HG03280 (cell line): ENCODE measurements at regions not wholly inside any gene's neighbourhood (a gene's known extent, or its start where the extent isn't known, plus 50 kb on each side); places are given as distances from the start of the nearest gene placed in this dataset.
"Not testable (repeated sequence)": the region's sequence is repeated elsewhere in the genome, so short reads cannot be mapped to it uniquely, and the experiment has no call there.

Source experiments
- ATAC-seq: cut with Tn5 transposase; IDR thresholded peaks from one replicate; pipeline ENCODE4 v1.9.1; 2021; ENCODE audit warnings: mild to moderate bottlenecking, moderate library complexity; ENCODE audit not compliant: unreplicated experiment

GRCh38 chr2:67771380-67771779 is 291.4 kb downstream of the C1D start:
- no peak for ATAC-seq

- no peak for ATAC-seq
Observed at GRCh38 chr2:67772216-67773170, 290.3 kb downstream of the C1D start.

GRCh38 chr2:67773851-67774250 is 289.0 kb downstream of the C1D start:
- no peak for ATAC-seq

- no peak for ATAC-seq
Observed at GRCh38 chr2:67776276-67776675, 286.5 kb downstream of the C1D start.

- no peak for ATAC-seq
Observed at GRCh38 chr2:67777010-67777409, 285.8 kb downstream of the C1D start.

- ATAC-seq = no peak
Observed at GRCh38 chr2:67777836-67778429, 284.9 kb downstream of the C1D start.

- ATAC-seq = not testable (repeated sequence)
Observed at GRCh38 chr2:67780841-67781240, 282.0 kb downstream of the C1D start.

GRCh38 chr2:67782443-67782842 is 280.4 kb downstream of the C1D start:
- ATAC-seq = no peak

GRCh38 chr2:67783026-67783425 is 279.8 kb downstream of the C1D start:
- ATAC-seq = no peak

- no peak for ATAC-seq
Observed at GRCh38 chr2:67790622-67791021, 272.2 kb downstream of the C1D start.

- ATAC-seq = no peak
Observed at GRCh38 chr2:67792191-67792590, 270.6 kb downstream of the C1D start.

- ATAC-seq = no peak
Observed at GRCh38 chr2:67792681-67793091, 270.1 kb downstream of the C1D start.

GRCh38 chr2:67797801-67798540 is 264.8 kb downstream of the C1D start:
- no peak for ATAC-seq

- no peak for ATAC-seq
Observed at GRCh38 chr2:67798541-67799160, 264.2 kb downstream of the C1D start.

- no peak for ATAC-seq
Observed at GRCh38 chr2:67799886-67800285, 262.9 kb downstream of the C1D start.

- ATAC-seq = no peak
Observed at GRCh38 chr2:67802291-67802690, 260.5 kb downstream of the C1D start.

GRCh38 chr2:67802824-67803223 is 260.0 kb downstream of the C1D start:
- ATAC-seq = no peak

GRCh38 chr2:67806816-67807215 is 256.0 kb downstream of the C1D start:
- ATAC-seq = no peak

- ATAC-seq = no peak
Observed at GRCh38 chr2:67808112-67808511, 254.7 kb downstream of the C1D start.

- ATAC-seq = no peak
Observed at GRCh38 chr2:67812682-67813081, 250.1 kb downstream of the C1D start.

GRCh38 chr2:67823726-67824125 is 239.1 kb downstream of the C1D start:
- no peak for ATAC-seq
